Esophagus muscularis mucosa (tissue), 3 donors: ENCODE measurements at regions not wholly inside any gene's neighbourhood (a gene's known extent, or its start where the extent isn't known, plus 50 kb on each side); places are given as distances from the start of the nearest gene placed in this dataset.

Experiments used
- CTCF ChIP-seq, 3 experiments: fragments of 200-600 bp in 2 of 3; fragments of 450-650 bp in 1 of 3; sonication (generic) in 2 of 3; IDR thresholded peaks; one replicate each; pipeline ENCODE4 v1.5.1; 2017 to 2019; ENCODE audit warnings: antibody characterized with exemption in 3 of 3, mild to moderate bottlenecking in 2 of 3, moderate library complexity in 1 of 3
- POLR2A ChIP-seq: fragments of 450-650 bp; IDR thresholded peaks from one replicate; pipeline ENCODE4 v1.6.1; 2017; ENCODE audit warnings: antibody characterized with exemption, moderate library complexity, mild to moderate bottlenecking, low read depth
- POLR2AphosphoS5 ChIP-seq, 2 donors: sonication (generic); formaldehyde crosslinking; IDR thresholded peaks; one replicate each; pipeline ENCODE4 v1.6.1; 2017; ENCODE audit warnings: antibody characterized with exemption in 2 of 2

- no peak for TF ChIP-seq POLR2A
- TF ChIP-seq CTCF (IDR thresholded peaks at IDR 0.05): no peak
- no peak for TF ChIP-seq POLR2AphosphoS5 (IDR thresholded peaks at IDR 0.05)
Measured at GRCh38 chr20:6993011-6993410, 225.5 kb downstream of the BMP2 start.
